Eye (tissue), 1 donor: ENCODE measurements at regions not wholly inside any gene's neighbourhood (a gene's known extent, or its start where the extent isn't known, plus 50 kb on each side); places are given as distances from the start of the nearest gene placed in this dataset.

Source experiments
- DNase-seq: peaks from one replicate; pipeline ENCODE4 v3.0.0-alpha.2; 2015

- no peak for DNase-seq
Observed at GRCh38 chr5:68455216-68455615, 239.7 kb downstream of the PIK3R1 start.

DNA sequence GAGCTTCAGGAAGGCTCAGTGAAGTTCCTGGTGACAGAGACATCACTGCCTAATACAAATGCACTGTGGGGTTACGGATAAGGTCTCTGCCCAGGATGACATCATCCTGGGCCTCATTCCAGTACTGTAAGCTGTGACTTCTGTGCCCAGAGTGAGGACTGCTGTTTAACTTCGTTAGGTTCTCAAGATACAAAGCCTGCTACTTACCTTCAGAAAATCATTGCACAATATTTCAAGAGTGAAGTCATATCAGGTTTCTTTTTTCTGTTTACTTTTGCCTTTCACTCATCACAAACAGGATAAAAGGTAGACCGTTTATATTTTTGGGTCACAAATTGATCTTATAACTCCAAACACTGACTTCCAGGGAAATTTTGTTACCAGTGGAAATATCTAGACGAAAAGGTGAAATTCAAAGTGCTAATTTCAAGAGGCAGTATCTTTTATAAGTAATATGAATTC is 241.2 kb downstream of the PIK3R1 start:
- DNase-seq: no peak

GRCh38 chr5:68457285-68457684 is 241.7 kb downstream of the PIK3R1 start:
- DNase-seq: no peak

DNA sequence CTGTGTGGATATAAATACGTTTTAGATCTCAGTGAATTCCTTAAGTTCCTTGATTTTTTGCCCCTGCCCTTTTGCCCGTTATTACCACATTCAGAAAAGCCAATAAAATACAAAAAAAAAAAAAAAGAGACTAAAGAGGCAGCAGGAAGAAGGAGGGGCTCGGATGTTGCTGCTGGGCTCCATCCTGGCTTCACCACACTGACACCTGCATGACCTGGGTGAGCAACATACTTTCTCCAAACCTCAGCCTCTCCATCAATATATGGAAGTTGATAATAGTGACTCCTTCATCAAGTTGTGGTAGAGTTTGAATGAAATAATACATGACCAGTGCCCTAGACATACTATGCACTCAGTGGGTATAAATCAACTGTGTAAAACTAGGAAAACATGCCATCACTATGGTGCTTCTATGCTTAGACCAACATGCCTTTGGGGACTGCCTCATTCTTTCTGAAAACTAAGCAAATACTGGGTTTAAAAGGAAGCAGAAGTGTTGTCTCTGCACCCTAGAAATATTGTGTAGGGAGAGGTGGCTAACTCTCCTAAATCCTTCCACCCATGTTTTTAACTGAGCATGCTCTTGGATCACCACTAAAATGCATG is 243.0 kb downstream of the PIK3R1 start:
- DNase-seq: no peak

GRCh38 chr5:68459093-68459809 is 243.7 kb downstream of the PIK3R1 start:
- DNase-seq: no peak

- DNase-seq: no peak
Observed at GRCh38 chr5:68459810-68460139, 244.2 kb downstream of the PIK3R1 start.

GRCh38 chr5:68460147-68460798 is 244.7 kb downstream of the PIK3R1 start:
- DNase-seq: peak; percentile 65

GRCh38 chr5:68463606-68464005 is 248.1 kb downstream of the PIK3R1 start:
- DNase-seq: no peak

- no peak for DNase-seq
Observed at GRCh38 chr5:68464424-68464823, 248.9 kb downstream of the PIK3R1 start.

GRCh38 chr5:68465133-68465532 is 249.6 kb downstream of the PIK3R1 start:
- DNase-seq: no peak

DNA sequence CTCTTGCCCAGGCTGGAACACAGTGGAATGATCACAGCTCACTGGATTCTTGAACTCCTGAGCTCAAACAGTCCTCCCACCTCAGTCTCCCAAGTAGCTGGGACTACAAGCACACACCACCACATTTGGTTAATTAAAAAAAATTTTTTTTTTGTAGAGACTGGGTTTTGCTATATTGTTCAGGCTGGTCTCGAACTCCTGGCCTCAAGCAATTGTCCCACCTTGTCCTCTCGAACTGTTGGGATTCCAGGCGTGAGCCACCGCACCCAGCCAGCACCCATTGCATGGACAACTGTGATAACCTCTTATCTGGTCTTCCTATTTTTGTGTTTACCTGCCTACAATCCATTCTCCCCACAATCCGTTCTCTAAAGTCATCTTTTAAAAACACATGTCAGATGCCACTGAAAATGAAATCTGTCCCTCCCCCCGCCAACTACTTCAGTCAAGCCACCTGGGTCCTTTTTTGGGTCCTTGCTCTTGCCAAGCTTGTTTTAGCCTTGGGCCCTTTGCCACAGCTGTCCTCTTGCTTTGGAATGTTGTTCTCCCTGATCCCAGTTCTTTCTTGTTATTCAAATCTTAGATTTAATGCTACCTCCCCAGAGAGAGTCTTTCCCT is 250.5 kb downstream of the PIK3R1 start:
- no peak for DNase-seq

DNA sequence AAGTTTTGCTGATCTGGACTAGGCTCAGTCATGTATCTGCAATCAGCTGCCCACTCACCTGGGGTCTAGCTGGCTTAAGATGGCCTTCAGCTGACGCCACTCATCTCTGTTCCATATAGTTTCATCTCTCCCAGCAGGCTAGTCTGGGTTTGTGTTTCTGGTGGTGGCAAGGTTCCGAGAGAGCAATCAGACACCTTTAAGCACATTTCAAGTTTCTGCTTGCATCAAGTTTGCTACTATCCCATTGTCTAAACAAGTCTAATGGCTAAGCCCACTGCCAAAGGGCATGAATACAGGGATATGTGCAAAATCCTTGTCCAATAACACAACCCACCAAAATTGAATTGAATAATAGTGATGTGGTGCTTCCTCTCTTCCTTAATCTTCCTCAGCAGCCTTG is 251.7 kb downstream of the PIK3R1 start:
- no peak for DNase-seq

- no peak for DNase-seq
Observed at GRCh38 chr5:68467794-68468193, 252.2 kb downstream of the PIK3R1 start.

DNA sequence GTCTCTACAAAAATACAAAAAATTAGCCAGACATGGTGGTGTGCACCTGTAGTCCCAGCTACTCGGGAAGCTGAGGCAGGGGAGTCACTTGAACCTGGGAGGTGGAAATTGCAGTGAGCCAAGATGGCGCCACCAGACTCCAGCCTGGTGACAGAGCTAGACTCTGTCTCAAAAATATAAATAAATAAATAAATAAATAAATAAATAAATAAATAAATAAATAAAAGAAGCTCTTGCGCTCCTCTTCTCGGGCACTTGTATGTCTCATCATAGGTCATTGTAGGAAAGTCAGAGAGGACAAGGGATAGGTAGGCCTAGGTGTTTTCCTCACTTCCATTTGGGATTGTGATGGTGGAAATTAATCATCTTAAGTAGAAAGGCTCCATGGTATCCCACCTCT is 252.8 kb downstream of the PIK3R1 start:
- no peak for DNase-seq

- DNase-seq: no peak
Observed at GRCh38 chr5:68475476-68475983, 260.0 kb downstream of the PIK3R1 start.

DNA sequence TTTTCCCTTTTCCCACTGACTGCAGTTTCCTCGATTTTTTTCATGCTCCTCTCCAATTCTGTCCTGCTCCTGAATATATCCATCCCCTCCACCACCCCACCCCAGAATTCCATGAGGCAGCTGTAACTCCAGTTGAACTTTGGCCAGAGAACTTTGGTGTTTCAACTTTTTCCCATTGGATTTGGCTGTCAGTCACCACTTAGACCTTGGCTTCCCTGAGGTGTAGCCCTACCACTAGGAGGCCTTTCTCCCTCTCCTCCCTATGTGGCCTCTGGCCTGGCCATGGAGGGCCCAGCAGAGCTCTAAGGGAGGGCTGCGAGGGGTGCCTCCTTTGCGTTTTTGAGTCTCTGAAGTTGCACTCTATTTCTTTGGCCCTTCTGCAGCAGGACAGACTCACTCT is 261.3 kb downstream of the PIK3R1 start:
- no peak for DNase-seq

GRCh38 chr5:68478301-68479095 is 262.9 kb downstream of the PIK3R1 start:
- no peak for DNase-seq

DNA sequence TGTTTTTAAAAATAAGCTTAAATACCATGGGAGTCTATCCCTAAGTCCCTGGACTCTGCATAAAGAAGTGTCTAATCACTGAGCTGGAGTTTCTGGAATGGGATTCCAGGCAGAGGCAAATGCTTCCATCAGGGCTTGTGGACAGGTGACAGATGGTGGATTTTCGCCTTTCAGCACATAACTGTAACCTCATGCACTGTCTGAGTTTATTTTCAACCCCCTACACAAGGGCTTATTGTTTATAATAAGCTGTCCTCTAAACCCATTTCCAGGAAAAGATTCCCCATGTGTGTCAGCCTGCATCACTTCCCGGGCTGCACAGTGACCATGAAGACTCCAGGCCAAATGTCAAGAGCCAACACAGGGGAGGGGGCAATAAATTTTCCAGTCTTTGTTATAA is 264.0 kb downstream of the PIK3R1 start:
- DNase-seq: peak; percentile 23

GRCh38 chr5:68480335-68480940 is 264.9 kb downstream of the PIK3R1 start:
- no peak for DNase-seq

- no peak for DNase-seq
Observed at GRCh38 chr5:68482199-68482598, 266.6 kb downstream of the PIK3R1 start.

- peak; percentile 30 for DNase-seq
Observed at GRCh38 chr5:68484307-68485068, 268.9 kb downstream of the PIK3R1 start.

DNA sequence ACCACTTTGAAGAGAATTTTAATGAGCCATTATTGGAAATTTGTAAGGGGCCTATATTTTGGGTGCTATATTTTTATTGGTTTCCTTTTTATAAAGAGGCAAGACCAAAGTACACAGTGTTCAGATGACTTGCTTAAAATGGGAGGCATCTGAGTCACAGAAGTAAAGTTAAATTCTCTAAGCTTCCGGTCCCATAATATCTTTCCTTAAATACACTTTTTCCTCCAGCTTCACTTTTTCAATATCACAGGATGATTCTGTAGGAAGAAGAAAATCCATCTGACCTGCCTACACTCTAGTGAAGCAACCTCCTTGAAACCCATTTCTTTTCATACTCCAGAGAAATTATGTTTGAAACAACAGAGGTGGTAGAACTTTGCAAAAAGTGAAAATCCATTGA is 274.0 kb downstream of the PIK3R1 start:
- DNase-seq: no peak
